HL-60 (cell line): ENCODE measurements at regions not wholly inside any gene's neighbourhood (a gene's known extent, or its start where the extent isn't known, plus 50 kb on each side); places are given as distances from the start of the nearest gene placed in this dataset.

Experiments used
- CTCF ChIP-seq: IDR thresholded peaks from one replicate; pipeline ENCODE4 v1.5.1; 2011; ENCODE audit warnings: low read length, control low read depth, inconsistent platforms; ENCODE audit not compliant: insufficient read depth
- GABPA ChIP-seq: IDR thresholded peaks from 2 replicates; pipeline ENCODE4 v1.6.1; 2012; ENCODE audit warnings: low read depth
- POLR2AphosphoS5 ChIP-seq: IDR thresholded peaks from 2 replicates; pipeline ENCODE4 v1.6.1; 2012; ENCODE audit warnings: low read depth
- REST ChIP-seq: IDR thresholded peaks from 2 replicates; pipeline ENCODE4 v1.6.1; 2012; ENCODE audit warnings: low read depth; ENCODE audit not compliant: insufficient replicate concordance
- SPI1 ChIP-seq: IDR thresholded peaks from 2 replicates; pipeline ENCODE4 v1.6.1; 2012; ENCODE audit warnings: low read depth, mild to moderate bottlenecking, borderline replicate concordance

GRCh38 chr20:50280851-50281655, 90.4 kb downstream of the CEBPB start:
- TF ChIP-seq POLR2AphosphoS5 (no peak), CTCF (no peak), REST (no peak), SPI1 (no peak), GABPA (no peak)
